Aorta (tissue), 5 donors: ENCODE measurements at regions not wholly inside any gene's neighbourhood (a gene's known extent, or its start where the extent isn't known, plus 50 kb on each side); places are given as distances from the start of the nearest gene placed in this dataset.

Source experiments
- ATAC-seq: fragments of 200-7000 bp; cut with Tn5 transposase; one replicate; pipeline ENCODE4 v1.9.1; 2022; ENCODE audit warnings: moderate library complexity; ENCODE audit not compliant: low FRiP score
- DNase-seq, 2 donors: peaks; one replicate each; pipeline ENCODE4 v3.0.0-alpha.2; 2020
- H3K27ac ChIP-seq, 2 donors: one replicate each; pipeline ENCODE4 v1.5.1; 2013; ENCODE audit warnings: low read length in 2 of 2, mild to moderate bottlenecking in 2 of 2, moderate library complexity in 2 of 2, control low read depth in 1 of 2, inconsistent platforms in 1 of 2, low read depth in 1 of 2
- H3K27me3 ChIP-seq, 2 donors: one replicate each; pipeline ENCODE4 v1.6.1; 2013; ENCODE audit warnings: control low read depth in 1 of 2, low read length in 1 of 2, mild to moderate bottlenecking in 1 of 2, moderate library complexity in 1 of 2; ENCODE audit not compliant: insufficient read depth in 2 of 2, control insufficient read depth in 1 of 2
- H3K36me3 ChIP-seq, 2 donors: one replicate each; pipeline ENCODE4 v1.6.1; 2013; ENCODE audit warnings: control low read depth in 1 of 2, low read length in 1 of 2, mild to moderate bottlenecking in 1 of 2; ENCODE audit not compliant: insufficient read depth in 2 of 2, control insufficient read depth in 1 of 2
- H3K4me1 ChIP-seq, 2 donors: one replicate each; pipeline ENCODE4 v1.6.1; 2013; ENCODE audit warnings: low read length in 2 of 2, control low read depth in 1 of 2, mild to moderate bottlenecking in 1 of 2, moderate library complexity in 1 of 2; ENCODE audit not compliant: insufficient read depth in 2 of 2, control insufficient read depth in 1 of 2
- H3K4me3 ChIP-seq, 2 donors: one replicate each; pipeline ENCODE4 v1.5.1; 2013; ENCODE audit warnings: low read length in 2 of 2, control low read depth in 1 of 2, mild to moderate bottlenecking in 1 of 2
- H3K9me3 ChIP-seq: one replicate; pipeline ENCODE4 v1.6.1; 2013; ENCODE audit warnings: mild to moderate bottlenecking, low read length; ENCODE audit not compliant: control insufficient read depth
- WGBS, 2 donors: extraction: QIAGEN DNeasy Blood & Tissue Kit; methylation state at CpG; one replicate each; pipeline ENCODE4 v1.1.7; 2013; 5-methylcytosine and 5-hydroxymethylcytosine counted together
- intact Hi-C, 2 donors: fragments of 100-400 bp; cut with DNase I; formaldehyde crosslinking; loops; one replicate each; pipeline versions ENCODE4 v1.14.2 to v1.15.0; 2022
- donor health status: healthy with polysubstance abuse.
- donor health status: Bipolar disorder and iron deficiency.
- donor health status: DM: no; HTN: no; CAD: no.
- donor health status: DM: no; HTN: no; CAD: no.
- donor health status: DM: yes; HTN: yes; CAD: no.

DNA sequence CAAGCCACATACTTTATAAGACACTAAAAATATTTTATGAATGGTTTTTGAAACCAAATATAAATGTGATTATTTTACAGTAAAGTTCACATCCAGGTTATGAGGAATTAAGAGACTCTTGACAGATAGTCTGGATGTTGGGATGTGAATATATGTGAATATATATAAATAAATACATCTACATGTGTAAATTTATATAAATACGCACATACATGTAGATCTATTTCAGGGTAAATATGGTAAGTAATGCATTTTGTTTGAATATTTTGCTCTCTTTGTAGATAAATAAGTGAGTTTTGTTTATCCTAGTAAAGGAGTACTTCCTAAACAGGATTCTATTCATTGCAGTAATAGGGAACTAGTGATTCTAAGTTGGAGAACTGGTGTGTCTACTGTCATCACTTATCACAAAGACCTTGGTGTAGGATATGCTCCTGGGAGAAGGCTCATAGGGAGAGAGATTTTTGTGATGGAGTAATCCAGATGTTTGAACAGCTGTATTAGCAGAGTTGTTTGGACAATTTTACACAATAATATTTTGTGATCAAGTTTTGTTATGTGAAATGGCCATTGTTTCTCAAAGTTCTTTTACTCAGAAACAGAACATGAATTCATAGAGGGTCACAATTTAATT lies 60.2 kb upstream of the NT5C1B start:
- no peak overlapping the region for H3K27ac ChIP-seq
- H3K4me3 ChIP-seq = no peak overlapping the region
- H3K4me1 ChIP-seq = peaks cover 0 to 9% of the 10 kb centered on the region in 2 donors
- 96 to 97% methylated on average over 1 of the region's 1 CpG for WGBS, 2 donors
- DNase-seq = no peak
- H3K36me3 ChIP-seq = no peaks in the 10 kb centered on the region
- H3K9me3 ChIP-seq = no peaks in the 10 kb centered on the region
- intact Hi-C loops = no loop called here
- no peak for ATAC-seq
- no peaks in the 10 kb centered on the region for H3K27me3 ChIP-seq

- H3K9me3 ChIP-seq = no peaks in the 10 kb centered on the region
- intact Hi-C loops = no loop called here
- H3K27ac ChIP-seq = no peak overlapping the region
- no peak overlapping the region for H3K4me3 ChIP-seq
- 65 to 96% methylated on average over 3 of the region's 3 CpGs for WGBS, 2 donors
- peaks cover 0 to 4% of the 10 kb centered on the region in 2 donors for H3K4me1 ChIP-seq
- DNase-seq = no peak
- no peaks in the 10 kb centered on the region for H3K27me3 ChIP-seq
- no peaks in the 10 kb centered on the region for H3K36me3 ChIP-seq
- no peak for ATAC-seq
Measured at GRCh38 chr2:18648161-18648560, 58.8 kb upstream of the NT5C1B start.

DNA sequence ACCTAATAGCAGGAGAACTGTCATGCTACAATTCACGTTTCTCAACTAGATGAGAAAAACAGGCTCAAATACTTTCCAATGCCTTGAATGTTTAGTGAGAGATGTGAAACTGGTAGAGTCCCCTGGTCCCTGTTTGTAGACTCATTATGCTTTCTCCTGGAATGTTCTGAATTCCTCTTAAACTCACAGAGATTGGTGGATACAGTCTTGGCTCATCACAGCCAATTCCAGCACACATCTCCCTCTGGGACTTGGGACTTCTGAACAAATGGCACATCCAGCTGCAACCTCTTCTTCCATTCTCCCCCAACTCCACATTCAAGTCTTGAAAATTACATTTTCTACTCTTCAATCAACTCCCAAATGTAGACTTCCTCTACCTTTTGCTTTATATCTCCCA lies 58.4 kb upstream of the NT5C1B start:
- H3K9me3 ChIP-seq = no peaks in the 10 kb centered on the region
- DNase-seq (no peak), ATAC-seq (no peak)
- peaks cover 0 to 4% of the 10 kb centered on the region in 2 donors for H3K4me1 ChIP-seq
- H3K27me3 ChIP-seq = no peaks in the 10 kb centered on the region
- H3K36me3 ChIP-seq = no peaks in the 10 kb centered on the region
- H3K27ac ChIP-seq = no peak overlapping the region
- 60 to 64% methylated on average over 1 of the region's 1 CpG for WGBS, 2 donors
- no peak overlapping the region for H3K4me3 ChIP-seq
- intact Hi-C loops = no loop called here

- no peak for DNase-seq
- no peaks in the 10 kb centered on the region for H3K9me3 ChIP-seq
- no peak for ATAC-seq
- no peaks in the 10 kb centered on the region for H3K36me3 ChIP-seq
- no peak overlapping the region for H3K27ac ChIP-seq
- H3K27me3 ChIP-seq = no peaks in the 10 kb centered on the region
- no peak overlapping the region for H3K4me3 ChIP-seq
- no peaks in the 10 kb centered on the region for H3K4me1 ChIP-seq
- intact Hi-C loops = no loop called here
Measured at GRCh38 chr2:18645315-18645714, 55.9 kb upstream of the NT5C1B start.

GRCh38 chr2:18644115-18644462 lies 54.7 kb upstream of the NT5C1B start:
- no peak for ATAC-seq
- Histone ChIP-seq H3K9me3 (no peaks in the 10 kb centered on the region), H3K4me3 (no peak overlapping the region), H3K27ac (no peak overlapping the region), H3K4me1 (no peaks in the 10 kb centered on the region), H3K27me3 (no peaks in the 10 kb centered on the region), H3K36me3 (no peaks in the 10 kb centered on the region)
- DNase-seq = no peak
- 93 to 97% methylated on average over 2 of the region's 2 CpGs for WGBS, 2 donors
- intact Hi-C loops = no loop called here

DNA sequence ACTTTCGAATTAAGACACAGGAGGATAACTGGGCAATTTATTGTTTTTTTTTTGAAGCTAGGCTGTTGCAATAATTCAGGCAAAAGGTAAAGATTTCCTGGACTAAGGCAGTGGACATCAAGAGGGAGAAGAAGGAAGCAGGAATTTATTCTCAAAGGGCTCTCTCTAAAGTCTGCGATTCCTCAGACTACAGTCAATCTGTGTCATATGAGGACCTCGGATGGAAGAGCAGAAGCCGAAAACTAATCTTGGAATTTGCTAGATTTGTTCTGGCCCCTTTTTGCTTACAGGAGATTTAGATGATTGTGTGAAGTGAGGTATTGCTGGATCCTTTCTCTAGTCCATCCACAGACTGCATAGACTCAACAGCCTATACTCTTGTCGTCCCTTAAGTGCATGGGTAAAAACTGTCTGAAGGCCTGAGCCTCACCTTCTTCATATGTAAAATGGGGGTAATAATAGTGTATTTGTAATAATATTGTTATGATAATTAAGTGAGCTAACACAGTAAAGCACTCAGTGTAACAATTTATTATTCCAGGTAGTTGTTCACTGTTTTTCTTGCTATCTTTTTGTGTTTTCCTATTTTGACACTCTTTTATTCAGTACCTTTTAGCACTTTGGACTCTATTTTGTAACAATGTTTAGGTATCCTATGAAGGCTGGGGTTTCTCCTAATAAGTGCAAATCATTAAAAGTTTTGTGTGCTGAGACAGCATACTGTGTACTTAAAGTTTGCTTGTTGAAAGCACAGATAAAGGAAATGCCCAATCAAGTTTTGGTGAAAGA lies 54.2 kb upstream of the NT5C1B start:
- WGBS, 2 donors = 89% methylated on average over 5 of the region's 5 CpGs
- H3K9me3 ChIP-seq = no peaks in the 10 kb centered on the region
- no peaks in the 10 kb centered on the region for H3K4me1 ChIP-seq
- no peaks in the 10 kb centered on the region for H3K27me3 ChIP-seq
- H3K36me3 ChIP-seq = no peaks in the 10 kb centered on the region
- H3K27ac ChIP-seq = no peak overlapping the region
- ATAC-seq (no peak), DNase-seq (no peak)
- intact Hi-C loops = no loop called here
- no peak overlapping the region for H3K4me3 ChIP-seq

DNA sequence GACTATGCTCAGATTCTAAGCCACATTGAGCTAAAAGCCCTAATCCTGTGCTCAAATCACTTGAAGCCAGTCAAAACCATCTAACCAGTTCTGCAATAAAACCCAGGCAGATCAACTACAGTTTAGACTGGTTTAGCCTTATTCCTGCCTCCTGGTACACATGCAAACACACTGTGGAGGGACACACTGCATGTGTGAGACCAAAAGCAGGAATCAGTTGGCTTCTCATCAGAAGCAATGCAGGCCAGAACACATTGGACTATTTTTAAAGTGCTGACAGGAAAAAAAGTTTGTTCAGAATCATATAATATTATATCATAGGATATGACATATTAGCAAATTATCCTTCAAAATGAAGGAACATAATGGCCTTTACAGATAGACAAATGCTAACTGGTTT lies 52.5 kb upstream of the NT5C1B start:
- H3K4me3 ChIP-seq = no peak overlapping the region
- H3K4me1 ChIP-seq = no peaks in the 10 kb centered on the region
- no peak for ATAC-seq
- H3K36me3 ChIP-seq = no peaks in the 10 kb centered on the region
- no peaks in the 10 kb centered on the region for H3K9me3 ChIP-seq
- intact Hi-C loops = no loop called here
- no peak overlapping the region for H3K27ac ChIP-seq
- DNase-seq = no peak
- no peaks in the 10 kb centered on the region for H3K27me3 ChIP-seq

DNA sequence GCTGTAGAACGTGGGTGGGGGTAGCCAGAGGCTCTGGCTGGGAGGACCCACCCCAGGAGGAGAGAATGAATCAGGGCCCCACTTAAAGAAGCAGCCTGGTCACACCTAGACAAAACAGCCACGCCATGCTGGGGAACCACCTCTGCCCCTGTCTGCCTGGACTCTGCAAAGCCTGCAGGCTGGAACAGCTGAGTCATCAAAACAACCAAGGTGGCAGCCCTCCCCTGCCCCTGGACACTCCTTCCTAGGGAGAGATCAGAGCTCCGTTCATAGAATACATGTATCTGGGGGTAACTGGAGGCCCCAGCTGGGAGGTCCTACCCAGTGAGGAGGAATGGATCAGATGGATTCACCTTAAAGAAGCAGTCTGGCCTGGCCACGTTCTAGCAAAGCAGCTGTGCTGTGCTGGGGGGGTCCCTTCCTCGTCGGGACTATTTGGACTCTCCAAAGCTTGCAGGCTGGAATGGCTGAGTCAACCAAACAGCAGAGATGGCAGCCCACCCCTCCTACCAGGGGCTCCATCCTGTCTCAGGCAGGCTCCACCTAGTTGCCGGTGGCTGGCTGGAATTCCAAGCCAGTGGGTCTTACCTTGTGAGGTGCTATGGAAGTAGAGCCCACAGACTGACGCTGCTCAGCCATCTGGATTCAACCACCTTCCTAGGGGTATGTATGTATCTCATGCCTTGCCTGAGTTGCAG lies 50.5 kb upstream of the NT5C1B start:
- DNase-seq (peak in 1 of 2 donors; percentile 68), ATAC-seq (no peak)
- WGBS, 2 donors = 95 to 97% methylated on average over 8 of the region's 8 CpGs
- intact Hi-C loops = no loop called here
- H3K36me3 ChIP-seq = no peaks in the 10 kb centered on the region
- no peaks in the 10 kb centered on the region for H3K9me3 ChIP-seq
- H3K4me1 ChIP-seq = no peaks in the 10 kb centered on the region
- H3K4me3 ChIP-seq = no peak overlapping the region
- no peaks in the 10 kb centered on the region for H3K27me3 ChIP-seq
- no peak overlapping the region for H3K27ac ChIP-seq
